ENCODE measurements at regions not wholly inside any gene's neighbourhood (a gene's known extent, or its start where the extent isn't known, plus 50 kb on each side); places are given as distances from the start of the nearest gene placed in this dataset.
"Not testable (repeated sequence)": the region's sequence is repeated elsewhere in the genome, so short reads cannot be mapped to it uniquely, and the experiment has no call there.

DNA sequence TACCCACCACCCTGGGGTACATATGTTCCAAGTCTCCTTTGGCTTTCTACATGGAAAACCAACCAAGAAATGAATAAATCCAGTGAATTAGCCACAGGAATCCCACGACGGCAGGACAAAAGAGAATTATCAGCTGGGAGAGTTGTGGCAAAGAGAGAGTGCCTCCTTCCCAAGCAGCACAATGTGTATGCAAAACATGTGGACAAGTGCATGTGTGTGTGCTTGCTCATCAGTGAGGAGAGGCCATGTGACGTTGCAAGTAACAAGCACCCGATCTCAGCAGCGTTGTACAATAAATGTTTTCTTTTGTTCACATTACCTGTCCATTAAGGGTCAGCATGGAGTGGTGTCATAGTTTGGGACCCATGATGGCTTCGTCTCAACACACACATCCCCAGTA lies 50.0 kb upstream of the EMX2 start:
- no peak overlapping the region for H3K4me3 ChIP-seq (ENCODE audit: low read depth, low read length)
- no peak for DNase-seq (ENCODE audit: low read depth)
- TF ChIP-seq, protein P1, sequence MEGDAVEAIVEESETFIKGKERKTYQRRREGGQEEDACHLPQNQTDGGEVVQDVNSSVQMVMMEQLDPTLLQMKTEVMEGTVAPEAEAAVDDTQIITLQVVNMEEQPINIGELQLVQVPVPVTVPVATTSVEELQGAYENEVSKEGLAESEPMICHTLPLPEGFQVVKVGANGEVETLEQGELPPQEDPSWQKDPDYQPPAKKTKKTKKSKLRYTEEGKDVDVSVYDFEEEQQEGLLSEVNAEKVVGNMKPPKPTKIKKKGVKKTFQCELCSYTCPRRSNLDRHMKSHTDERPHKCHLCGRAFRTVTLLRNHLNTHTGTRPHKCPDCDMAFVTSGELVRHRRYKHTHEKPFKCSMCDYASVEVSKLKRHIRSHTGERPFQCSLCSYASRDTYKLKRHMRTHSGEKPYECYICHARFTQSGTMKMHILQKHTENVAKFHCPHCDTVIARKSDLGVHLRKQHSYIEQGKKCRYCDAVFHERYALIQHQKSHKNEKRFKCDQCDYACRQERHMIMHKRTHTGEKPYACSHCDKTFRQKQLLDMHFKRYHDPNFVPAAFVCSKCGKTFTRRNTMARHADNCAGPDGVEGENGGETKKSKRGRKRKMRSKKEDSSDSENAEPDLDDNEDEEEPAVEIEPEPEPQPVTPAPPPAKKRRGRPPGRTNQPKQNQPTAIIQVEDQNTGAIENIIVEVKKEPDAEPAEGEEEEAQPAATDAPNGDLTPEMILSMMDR (IDR thresholded peaks at IDR 0.05; ENCODE audit: low read depth, low read length), result no peak
- TF ChIP-seq, protein P2, sequence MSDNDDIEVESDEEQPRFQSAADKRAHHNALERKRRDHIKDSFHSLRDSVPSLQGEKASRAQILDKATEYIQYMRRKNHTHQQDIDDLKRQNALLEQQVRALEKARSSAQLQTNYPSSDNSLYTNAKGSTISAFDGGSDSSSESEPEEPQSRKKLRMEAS (IDR thresholded peaks at IDR 0.05; ENCODE audit: low read depth, low read length), result no peak
- TF ChIP-seq MYC (IDR thresholded peaks at IDR 0.05; ENCODE audit: low read depth, low read length) (no peak), POLR2A (IDR thresholded peaks at IDR 0.05; ENCODE audit: extremely low read depth, insufficient read length) (no peak)

DNA sequence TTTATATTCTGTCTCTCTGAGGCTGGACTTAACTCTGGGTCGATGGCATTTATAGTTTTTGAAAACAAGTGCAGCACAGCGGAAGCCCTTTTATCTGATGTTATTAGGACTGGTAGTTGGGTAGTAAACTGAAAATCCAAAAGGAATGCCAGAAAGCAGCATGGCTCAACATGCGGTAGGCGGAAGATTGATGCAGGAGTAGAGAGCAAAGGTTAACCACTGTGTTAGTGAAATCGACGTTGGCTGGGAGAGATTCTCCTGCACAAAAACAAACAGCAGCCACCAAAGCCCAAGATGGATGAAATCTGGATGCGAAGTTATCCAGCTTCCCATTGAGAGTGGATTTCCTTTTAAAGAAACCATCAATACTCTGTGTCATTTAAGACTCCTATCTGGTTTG lies 54.5 kb upstream of the EMX2 start:
- TF ChIP-seq, protein P2 (IDR thresholded peaks at IDR 0.05; ENCODE audit: low read depth, low read length), result no peak
- DNase-seq (ENCODE audit: low read depth), result no peak
- H3K4me3 ChIP-seq (ENCODE audit: low read depth, low read length), result no peak overlapping the region

DNA sequence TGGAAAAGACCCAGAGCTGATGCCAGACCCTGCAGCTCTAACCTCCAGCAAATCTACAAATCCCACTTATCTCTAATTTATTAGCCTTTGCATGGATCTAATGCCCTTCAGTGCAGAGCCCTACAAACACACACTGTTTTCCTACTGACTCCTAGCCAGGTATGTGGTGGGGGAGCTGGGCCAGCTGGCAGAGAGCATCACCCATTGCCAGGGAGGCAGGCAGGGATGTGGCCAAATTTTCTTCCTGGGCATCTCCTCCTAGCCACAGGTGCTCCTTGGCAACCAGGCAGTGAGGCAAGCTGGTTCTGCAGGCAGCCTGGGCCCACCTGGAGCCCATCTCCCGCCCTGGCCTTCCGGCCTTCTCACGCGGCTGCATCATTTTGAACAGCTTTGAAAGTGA lies 55.9 kb upstream of the EMX2 start:
- DNase-seq (ENCODE audit: low read depth), result no peak
- TF ChIP-seq, protein P1 (IDR thresholded peaks at IDR 0.05; ENCODE audit: low read depth, low read length), result no peak
- TF ChIP-seq, protein P2 (IDR thresholded peaks at IDR 0.05; ENCODE audit: low read depth, low read length), result no peak
- no peak for TF ChIP-seq POLR2A (IDR thresholded peaks at IDR 0.05; ENCODE audit: extremely low read depth, insufficient read length)
- TF ChIP-seq MYC (IDR thresholded peaks at IDR 0.05; ENCODE audit: low read depth, low read length), result no peak

DNA sequence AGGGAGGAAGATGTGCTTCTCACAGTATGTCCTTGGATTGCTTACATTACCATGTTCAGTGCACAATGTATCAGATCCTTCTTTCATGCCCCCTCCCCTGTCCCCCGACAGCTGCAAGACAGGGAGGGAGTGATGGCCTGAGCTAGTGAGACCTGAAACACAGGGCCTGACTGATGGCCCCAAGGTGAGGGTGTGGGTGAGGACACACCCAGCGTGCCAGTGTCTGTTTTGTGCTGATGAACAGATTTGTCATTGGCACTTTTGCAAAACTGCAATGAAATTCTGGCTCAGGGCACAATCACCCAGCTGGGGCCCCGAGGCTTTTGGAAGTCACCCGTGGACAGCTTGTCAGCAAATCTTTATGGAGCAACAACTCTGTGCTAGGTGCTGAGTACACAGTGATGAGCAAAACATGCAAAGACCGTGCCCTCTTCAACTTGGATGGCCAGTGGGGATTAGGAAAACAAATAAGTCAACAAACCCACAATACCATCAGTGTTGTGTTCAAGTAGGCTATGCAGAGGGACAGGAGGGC lies 59.4 kb upstream of the EMX2 start:
- no peak for DNase-seq (ENCODE audit: low read depth)
- TF ChIP-seq MYC (IDR thresholded peaks at IDR 0.05; ENCODE audit: low read depth, low read length) (no peak), POLR2A (IDR thresholded peaks at IDR 0.05; ENCODE audit: extremely low read depth, insufficient read length) (no peak)
- TF ChIP-seq, protein P1 (IDR thresholded peaks at IDR 0.05; ENCODE audit: low read depth, low read length), result no peak
- TF ChIP-seq, protein P2 (IDR thresholded peaks at IDR 0.05; ENCODE audit: low read depth, low read length), result no peak
- H3K4me3 ChIP-seq (ENCODE audit: low read depth, low read length), result no peak overlapping the region

More for the DNA sequence above, 55.9 kb upstream of the EMX2 start:
- no peak overlapping the region for H3K4me3 ChIP-seq (ENCODE audit: low read depth, low read length)

DNA sequence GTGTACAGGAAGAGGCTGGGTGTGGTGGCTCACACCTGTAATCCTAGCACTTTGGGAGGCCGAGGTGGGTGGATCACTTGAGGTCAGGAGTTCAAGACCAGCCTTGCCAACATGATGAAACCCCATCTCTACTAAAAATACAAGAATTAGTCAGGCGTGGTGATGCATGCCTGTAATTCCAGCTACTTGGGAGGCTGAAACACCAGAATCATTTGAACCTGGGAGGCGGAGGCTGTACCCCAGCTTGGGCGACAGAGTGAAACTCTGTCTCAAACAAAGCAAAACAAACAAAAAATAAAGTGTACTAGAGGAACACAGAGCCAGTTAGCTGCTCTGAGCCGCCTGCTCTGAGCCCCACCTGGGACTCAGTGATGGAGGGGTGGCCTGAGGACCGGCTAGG lies 61.5 kb upstream of the EMX2 start:
- not testable (repeated sequence) for H3K4me3 ChIP-seq (ENCODE audit: low read depth, low read length); DNase-seq (ENCODE audit: low read depth)

DNA sequence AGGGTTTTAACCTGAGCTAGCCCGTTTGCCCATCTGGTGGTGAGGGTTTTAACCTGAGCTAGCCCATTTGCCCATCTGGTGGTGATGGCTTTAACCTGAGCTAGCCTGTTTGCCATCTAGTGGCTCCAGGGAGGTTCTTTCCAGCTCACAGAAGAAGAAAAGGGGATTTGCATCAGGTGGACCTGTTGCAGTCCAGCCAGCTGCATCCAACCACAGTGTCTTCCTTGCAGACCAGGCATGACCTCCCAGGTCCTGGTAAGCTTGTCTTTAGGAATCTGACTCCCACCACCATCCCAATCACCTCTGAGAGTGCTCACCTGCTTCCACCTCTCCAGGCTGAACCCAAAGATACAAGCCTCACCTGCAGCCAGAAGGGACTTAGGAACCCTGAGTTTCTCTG lies 62.4 kb upstream of the EMX2 start:
- H3K4me3 ChIP-seq (ENCODE audit: low read depth, low read length), result no peak overlapping the region
- no peak for TF ChIP-seq MYC (IDR thresholded peaks at IDR 0.05; ENCODE audit: low read depth, low read length)
- no peak for TF ChIP-seq POLR2A (IDR thresholded peaks at IDR 0.05; ENCODE audit: extremely low read depth, insufficient read length)
- TF ChIP-seq, protein P1 (IDR thresholded peaks at IDR 0.05; ENCODE audit: low read depth, low read length), result no peak
- TF ChIP-seq, protein P2 (IDR thresholded peaks at IDR 0.05; ENCODE audit: low read depth, low read length), result no peak
- no peak for DNase-seq (ENCODE audit: low read depth)
